GM12892 (cell line): ENCODE measurements at regions not wholly inside any gene's neighbourhood (a gene's known extent, or its start where the extent isn't known, plus 50 kb on each side); places are given as distances from the start of the nearest gene placed in this dataset.

Experiments used
- POLR2A ChIP-seq: IDR thresholded peaks from 2 replicates; pipeline ENCODE4 v1.6.1; 2011; ENCODE audit warnings: low read depth, low read length, control low read depth
- POLR2AphosphoS5 ChIP-seq: IDR thresholded peaks from 2 replicates; pipeline ENCODE4 v1.6.1; 2011; ENCODE audit warnings: low read depth, low read length, control low read depth

DNA sequence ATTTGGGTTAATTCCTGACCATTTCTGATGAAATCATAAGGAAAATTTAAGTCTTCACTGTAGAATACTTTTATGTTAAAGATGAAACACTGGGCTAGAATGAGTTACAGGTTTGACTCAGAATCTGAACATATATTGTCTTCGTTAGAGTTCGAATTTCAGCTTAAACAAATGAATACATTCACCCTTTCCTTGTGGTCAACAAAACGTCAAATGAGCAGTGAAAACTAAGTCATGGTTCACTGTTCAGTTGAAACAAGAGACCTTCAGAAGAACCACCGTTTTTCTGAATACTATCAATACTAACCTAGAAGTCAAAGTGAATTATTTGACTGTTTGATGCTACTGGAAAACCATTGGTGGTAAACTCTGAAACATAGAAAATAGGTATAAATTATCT lies 235.2 kb upstream of the ZWINT start:
- TF ChIP-seq POLR2A, result no peak
- no peak for TF ChIP-seq POLR2AphosphoS5
